Gastrocnemius medialis (tissue), 4 donors: ENCODE measurements at regions not wholly inside any gene's neighbourhood (a gene's known extent, or its start where the extent isn't known, plus 50 kb on each side); places are given as distances from the start of the nearest gene placed in this dataset.

Experiments used
- ATAC-seq, 2 donors: fragments of 150-250 bp; one replicate each; pipeline ENCODE4 v1.9.1; 2016
- DNase-seq, 2 donors: peaks; one replicate each; pipeline ENCODE4 v3.0.0-alpha.2; 2019
- H3K27ac ChIP-seq, 4 donors: fragments of 200-600 bp; sonication (generic); 1 replicate in 1 of 4; 2 replicates in 3 of 4; pipeline ENCODE4 v1.5.1; 2016 to 2018; ENCODE audit warnings: mild to moderate bottlenecking in 2 of 4, moderate library complexity in 1 of 4
- H3K27me3 ChIP-seq, 3 donors: fragments of 200-600 bp; sonication (generic) in 2 of 3; 1 replicate in 1 of 3; 2 replicates in 2 of 3; pipeline versions ENCODE4 v1.5.1 to v1.6.0; 2016 to 2019; ENCODE audit warnings: mild to moderate bottlenecking in 1 of 3, moderate library complexity in 1 of 3
- H3K36me3 ChIP-seq, 2 donors: fragments of 200-600 bp; sonication (generic) in 1 of 2; one replicate each; pipeline ENCODE4 v1.5.1; 2017 to 2018
- H3K4me1 ChIP-seq, 2 donors: fragments of 200-600 bp; sonication (generic) in 1 of 2; one replicate each; pipeline ENCODE4 v1.5.1; 2016 to 2017; ENCODE audit warnings: mild to moderate bottlenecking in 2 of 2
- H3K4me3 ChIP-seq, 4 donors: fragments of 200-600 bp; sonication (generic) in 3 of 4; 1 replicate in 1 of 4; 2 replicates in 3 of 4; pipeline ENCODE4 v1.5.1; 2016 to 2019; ENCODE audit warnings: mild to moderate bottlenecking in 2 of 4
- H3K9me3 ChIP-seq, 3 donors: fragments of 200-600 bp; sonication (generic) in 2 of 3; 1 replicate in 1 of 3; 2 replicates in 2 of 3; pipeline ENCODE4 v1.5.1; 2016 to 2019
- CTCF ChIP-seq, 5 experiments: fragments of 450-650 bp in 3 of 5; fragments of 200-600 bp in 2 of 5; sonication (generic) in 2 of 5; IDR thresholded peaks in 4 of 5; conservative IDR thresholded peaks in 1 of 5; 1 replicate in 4 of 5; 2 replicates in 1 of 5; pipeline ENCODE4 v1.5.1; 2016 to 2019; ENCODE audit warnings: antibody characterized with exemption in 5 of 5, mild to moderate bottlenecking in 3 of 5, moderate library complexity in 3 of 5
- POLR2A ChIP-seq, 2 donors: fragments of 450-650 bp; IDR thresholded peaks; one replicate each; pipeline ENCODE4 v1.6.1; 2017; ENCODE audit warnings: antibody characterized with exemption in 2 of 2, mild to moderate bottlenecking in 2 of 2, moderate library complexity in 2 of 2
- in situ Hi-C, 4 donors: fragments of 200-750 bp; cut with MboI; loops; one replicate each; pipeline versions ENCODE4 v1.15.0 to v1.8.0; 2017; ENCODE audit warnings: low sequenced_read_pairs in 4 of 4
- intact Hi-C: fragments of 100-400 bp; cut with DNase I; formaldehyde crosslinking; loops from one replicate; pipeline ENCODE4 v1.15.1; 2023; ENCODE audit warnings: low total_unique reads

GRCh38 chr15:61527836-61528580 is 298.9 kb upstream of the RORA start:
- Histone ChIP-seq H3K27ac (no peak overlapping the region), H3K36me3 (no peaks in the 10 kb centered on the region), H3K4me1 (no peaks in the 10 kb centered on the region), H3K4me3 (no peak overlapping the region), H3K27me3 (no peaks in the 10 kb centered on the region), H3K9me3 (no peaks in the 10 kb centered on the region)
- intact Hi-C loops = no loop called here
- ATAC-seq = no peak
- in situ Hi-C loops = loop anchor here in 1 of 4 donors (25.0 kb wide), 1 partner anchor 309 kb away; no protein-coding TSS in a partner anchor
- TF ChIP-seq POLR2A (IDR thresholded peaks at IDR 0.05) (no peak), CTCF (IDR thresholded peaks at IDR 0.05 in 4 of 5, conservative IDR thresholded peaks at IDR 0.05 in 1 of 5) (no peak)
- DNase-seq = no peak

- Histone ChIP-seq H3K4me1 (no peaks in the 10 kb centered on the region), H3K4me3 (no peak overlapping the region), H3K9me3 (no peaks in the 10 kb centered on the region), H3K27ac (no peak overlapping the region), H3K36me3 (no peaks in the 10 kb centered on the region), H3K27me3 (no peaks in the 10 kb centered on the region)
- ATAC-seq (no peak), DNase-seq (no peak)
- TF ChIP-seq CTCF (IDR thresholded peaks at IDR 0.05 in 4 of 5, conservative IDR thresholded peaks at IDR 0.05 in 1 of 5) = no peak
- no peak for TF ChIP-seq POLR2A (IDR thresholded peaks at IDR 0.05)
- intact Hi-C loops (no loop called here), in situ Hi-C loops (no loop called here)
Observed at GRCh38 chr15:61524545-61524944, 295.4 kb upstream of the RORA start.

GRCh38 chr15:61524086-61524485 is 295.0 kb upstream of the RORA start:
- no peak overlapping the region for H3K27ac ChIP-seq
- no peak overlapping the region for H3K4me3 ChIP-seq
- H3K4me1 ChIP-seq = no peaks in the 10 kb centered on the region
- H3K27me3 ChIP-seq = no peaks in the 10 kb centered on the region
- no peaks in the 10 kb centered on the region for H3K9me3 ChIP-seq
- in situ Hi-C loops = no loop called here
- no peaks in the 10 kb centered on the region for H3K36me3 ChIP-seq
- ATAC-seq (no peak), DNase-seq (no peak)
- TF ChIP-seq CTCF (IDR thresholded peaks at IDR 0.05 in 4 of 5, conservative IDR thresholded peaks at IDR 0.05 in 1 of 5) (no peak), POLR2A (IDR thresholded peaks at IDR 0.05) (no peak)
- intact Hi-C loops = no loop called here

GRCh38 chr15:61522411-61522810 is 293.3 kb upstream of the RORA start:
- no peaks in the 10 kb centered on the region for H3K9me3 ChIP-seq
- ATAC-seq = no peak
- H3K4me3 ChIP-seq = no peak overlapping the region
- intact Hi-C loops = no loop called here
- DNase-seq = no peak
- H3K36me3 ChIP-seq = no peaks in the 10 kb centered on the region
- TF ChIP-seq POLR2A (IDR thresholded peaks at IDR 0.05) (no peak), CTCF (IDR thresholded peaks at IDR 0.05 in 4 of 5, conservative IDR thresholded peaks at IDR 0.05 in 1 of 5) (no peak)
- no peaks in the 10 kb centered on the region for H3K4me1 ChIP-seq
- no peaks in the 10 kb centered on the region for H3K27me3 ChIP-seq
- no peak overlapping the region for H3K27ac ChIP-seq
- in situ Hi-C loops = no loop called here

GRCh38 chr15:61521953-61522352 is 292.9 kb upstream of the RORA start:
- Histone ChIP-seq H3K36me3 (no peaks in the 10 kb centered on the region), H3K4me3 (no peak overlapping the region), H3K27ac (no peak overlapping the region), H3K4me1 (no peaks in the 10 kb centered on the region), H3K9me3 (no peaks in the 10 kb centered on the region), H3K27me3 (no peaks in the 10 kb centered on the region)
- intact Hi-C loops (no loop called here), in situ Hi-C loops (no loop called here)
- TF ChIP-seq CTCF (IDR thresholded peaks at IDR 0.05 in 4 of 5, conservative IDR thresholded peaks at IDR 0.05 in 1 of 5) = no peak
- no peak for TF ChIP-seq POLR2A (IDR thresholded peaks at IDR 0.05)
- no peak for DNase-seq
- ATAC-seq = no peak
